Esophagus squamous epithelium (tissue), 4 donors: ENCODE measurements at regions not wholly inside any gene's neighbourhood (a gene's known extent, or its start where the extent isn't known, plus 50 kb on each side); places are given as distances from the start of the nearest gene placed in this dataset.

ENCODE experiments used
- CTCF ChIP-seq, 6 experiments: fragments of 450-650 bp in 4 of 6; fragments of 200-600 bp in 2 of 6; sonication (generic) in 2 of 6; IDR thresholded peaks; one replicate each; pipeline ENCODE4 v1.5.1; 2016 to 2019; ENCODE audit warnings: antibody characterized with exemption in 6 of 6, mild to moderate bottlenecking in 4 of 6, moderate library complexity in 4 of 6
- POLR2A ChIP-seq, 4 donors: fragments of 450-650 bp; IDR thresholded peaks; one replicate each; pipeline ENCODE4 v1.6.1; 2017; ENCODE audit warnings: antibody characterized with exemption in 4 of 4, mild to moderate bottlenecking in 4 of 4, moderate library complexity in 3 of 4

GRCh38 chr5:155926031-155926430, 400.9 kb upstream of the SGCD start:
- TF ChIP-seq CTCF (IDR thresholded peaks at IDR 0.05) (no peak), POLR2A (IDR thresholded peaks at IDR 0.05) (no peak)
